Gastrocnemius medialis (tissue), 4 donors: ENCODE measurements at regions not wholly inside any gene's neighbourhood (a gene's known extent, or its start where the extent isn't known, plus 50 kb on each side); places are given as distances from the start of the nearest gene placed in this dataset.

Experiments
- ATAC-seq, 2 donors: fragments of 150-250 bp; one replicate each; pipeline ENCODE4 v1.9.1; 2016
- DNase-seq, 2 donors: peaks; one replicate each; pipeline ENCODE4 v3.0.0-alpha.2; 2019
- H3K27ac ChIP-seq, 4 donors: fragments of 200-600 bp; sonication (generic); 1 replicate in 1 of 4; 2 replicates in 3 of 4; pipeline ENCODE4 v1.5.1; 2016 to 2018; ENCODE audit warnings: mild to moderate bottlenecking in 2 of 4, moderate library complexity in 1 of 4
- H3K27me3 ChIP-seq, 3 donors: fragments of 200-600 bp; sonication (generic) in 2 of 3; 1 replicate in 1 of 3; 2 replicates in 2 of 3; pipeline versions ENCODE4 v1.5.1 to v1.6.0; 2016 to 2019; ENCODE audit warnings: mild to moderate bottlenecking in 1 of 3, moderate library complexity in 1 of 3
- H3K36me3 ChIP-seq, 2 donors: fragments of 200-600 bp; sonication (generic) in 1 of 2; one replicate each; pipeline ENCODE4 v1.5.1; 2017 to 2018
- H3K4me1 ChIP-seq, 2 donors: fragments of 200-600 bp; sonication (generic) in 1 of 2; one replicate each; pipeline ENCODE4 v1.5.1; 2016 to 2017; ENCODE audit warnings: mild to moderate bottlenecking in 2 of 2
- H3K4me3 ChIP-seq, 4 donors: fragments of 200-600 bp; sonication (generic) in 3 of 4; 1 replicate in 1 of 4; 2 replicates in 3 of 4; pipeline ENCODE4 v1.5.1; 2016 to 2019; ENCODE audit warnings: mild to moderate bottlenecking in 2 of 4
- H3K9me3 ChIP-seq, 3 donors: fragments of 200-600 bp; sonication (generic) in 2 of 3; 1 replicate in 1 of 3; 2 replicates in 2 of 3; pipeline ENCODE4 v1.5.1; 2016 to 2019
- CTCF ChIP-seq, 5 experiments: fragments of 450-650 bp in 3 of 5; fragments of 200-600 bp in 2 of 5; sonication (generic) in 2 of 5; IDR thresholded peaks in 4 of 5; conservative IDR thresholded peaks in 1 of 5; 1 replicate in 4 of 5; 2 replicates in 1 of 5; pipeline ENCODE4 v1.5.1; 2016 to 2019; ENCODE audit warnings: antibody characterized with exemption in 5 of 5, mild to moderate bottlenecking in 3 of 5, moderate library complexity in 3 of 5
- POLR2A ChIP-seq, 2 donors: fragments of 450-650 bp; IDR thresholded peaks; one replicate each; pipeline ENCODE4 v1.6.1; 2017; ENCODE audit warnings: antibody characterized with exemption in 2 of 2, mild to moderate bottlenecking in 2 of 2, moderate library complexity in 2 of 2
- in situ Hi-C, 4 donors: fragments of 200-750 bp; cut with MboI; loops; one replicate each; pipeline versions ENCODE4 v1.15.0 to v1.8.0; 2017; ENCODE audit warnings: low sequenced_read_pairs in 4 of 4
- intact Hi-C: fragments of 100-400 bp; cut with DNase I; formaldehyde crosslinking; loops from one replicate; pipeline ENCODE4 v1.15.1; 2023; ENCODE audit warnings: low total_unique reads

DNA sequence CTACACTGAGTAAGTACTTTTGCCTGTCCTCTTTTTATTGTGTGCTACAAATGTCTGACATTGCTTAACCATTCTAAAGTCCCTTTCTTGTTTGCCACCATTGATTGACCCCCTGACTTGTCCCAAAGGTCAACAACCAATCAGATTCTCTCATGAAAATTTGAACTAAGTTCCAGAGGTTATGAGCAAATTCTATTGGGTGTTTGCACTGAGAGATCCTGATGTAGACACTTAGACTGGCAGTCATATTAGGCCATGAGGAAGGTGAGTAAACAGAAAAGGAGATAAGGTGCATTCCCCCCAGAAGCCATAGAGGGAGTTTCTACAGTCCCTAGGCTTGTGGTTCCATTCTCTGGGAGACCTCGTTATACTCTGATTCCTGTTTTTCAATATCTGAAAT lies 101.3 kb upstream of the E2F8 start:
- Histone ChIP-seq H3K36me3 (no peaks in the 10 kb centered on the region), H3K9me3 (no peaks in the 10 kb centered on the region), H3K4me3 (no peak overlapping the region), H3K4me1 (peaks cover 0 to 20% of the 10 kb centered on the region in 2 donors), H3K27me3 (peaks cover 29 to 37% (median 37%) of the 10 kb centered on the region in 3 donors), H3K27ac (no peak overlapping the region)
- intact Hi-C loops, result no loop called here
- no peak for DNase-seq
- TF ChIP-seq POLR2A (IDR thresholded peaks at IDR 0.05) (no peak), CTCF (IDR thresholded peaks at IDR 0.05 in 4 of 5, conservative IDR thresholded peaks at IDR 0.05 in 1 of 5) (no peak)
- ATAC-seq, result no peak
- in situ Hi-C loops, result no loop called here

GRCh38 chr11:19338375-19338774 lies 97.6 kb upstream of the E2F8 start:
- Histone ChIP-seq H3K36me3 (no peaks in the 10 kb centered on the region), H3K27ac (no peak overlapping the region), H3K27me3 (peaks cover 0 to 7% (median 4%) of the 10 kb centered on the region in 3 donors), H3K4me3 (no peak overlapping the region), H3K9me3 (no peaks in the 10 kb centered on the region), H3K4me1 (no peaks in the 10 kb centered on the region)
- intact Hi-C loops, result no loop called here
- DNase-seq, result no peak
- no peak for ATAC-seq
- TF ChIP-seq CTCF (IDR thresholded peaks at IDR 0.05 in 4 of 5, conservative IDR thresholded peaks at IDR 0.05 in 1 of 5), result no peak
- TF ChIP-seq POLR2A (IDR thresholded peaks at IDR 0.05), result no peak
- in situ Hi-C loops, result no loop called here

- DNase-seq (no peak), ATAC-seq (no peak)
- H3K9me3 ChIP-seq, result no peaks in the 10 kb centered on the region
- intact Hi-C loops, result no loop called here
- no peak overlapping the region for H3K4me3 ChIP-seq
- H3K27ac ChIP-seq, result no peak overlapping the region
- peaks cover 0 to 7% (median 4%) of the 10 kb centered on the region in 3 donors for H3K27me3 ChIP-seq
- no peaks in the 10 kb centered on the region for H3K4me1 ChIP-seq
- H3K36me3 ChIP-seq, result no peaks in the 10 kb centered on the region
- in situ Hi-C loops, result no loop called here
- no peak for TF ChIP-seq POLR2A (IDR thresholded peaks at IDR 0.05)
These were observed 97.0 kb upstream of the E2F8 start for GRCh38 chr11:19337779-19338178.

- Histone ChIP-seq H3K27ac (no peak overlapping the region), H3K9me3 (no peaks in the 10 kb centered on the region), H3K4me3 (no peak overlapping the region), H3K27me3 (peaks cover 0 to 4% (median 3%) of the 10 kb centered on the region in 3 donors), H3K4me1 (no peaks in the 10 kb centered on the region), H3K36me3 (no peaks in the 10 kb centered on the region)
- TF ChIP-seq CTCF (IDR thresholded peaks at IDR 0.05 in 4 of 5, conservative IDR thresholded peaks at IDR 0.05 in 1 of 5) (no peak), POLR2A (IDR thresholded peaks at IDR 0.05) (no peak)
- DNase-seq (no peak), ATAC-seq (no peak)
- in situ Hi-C loops, result no loop called here
- intact Hi-C loops, result no loop called here
These were observed 95.6 kb upstream of the E2F8 start for GRCh38 chr11:19336331-19336730.

GRCh38 chr11:19332476-19332875 lies 91.7 kb upstream of the E2F8 start:
- Histone ChIP-seq H3K36me3 (no peaks in the 10 kb centered on the region), H3K9me3 (no peaks in the 10 kb centered on the region), H3K4me1 (peaks cover 0 to 5% of the 10 kb centered on the region in 2 donors), H3K27ac (no peak overlapping the region), H3K27me3 (no peaks in the 10 kb centered on the region), H3K4me3 (no peak overlapping the region)
- intact Hi-C loops (no loop called here), in situ Hi-C loops (no loop called here)
- ATAC-seq (no peak), DNase-seq (no peak)
- TF ChIP-seq POLR2A (IDR thresholded peaks at IDR 0.05) (no peak), CTCF (IDR thresholded peaks at IDR 0.05 in 4 of 5, conservative IDR thresholded peaks at IDR 0.05 in 1 of 5) (no peak)
